ENCODE measurements at regions not wholly inside any gene's neighbourhood (a gene's known extent, or its start where the extent isn't known, plus 50 kb on each side); places are given as distances from the start of the nearest gene placed in this dataset.

DNA sequence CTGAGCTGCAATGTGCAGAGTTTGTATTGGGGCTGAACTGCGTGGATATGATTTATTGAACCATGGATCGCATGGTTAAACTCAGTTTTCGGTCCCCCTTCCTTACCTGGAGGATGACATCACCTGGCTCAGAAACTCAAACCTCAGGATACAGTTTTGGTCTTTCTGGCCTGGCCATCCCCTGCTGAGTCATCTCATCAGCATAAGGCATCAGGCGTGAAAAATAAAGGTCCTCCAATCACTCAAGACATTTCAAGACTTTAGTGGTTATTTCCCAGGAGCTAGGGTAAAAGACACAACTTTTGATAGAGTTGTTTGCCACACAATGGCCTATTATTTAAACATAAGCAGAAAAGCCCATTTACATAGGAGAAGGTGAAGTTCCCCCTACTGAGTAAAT lies 631.1 kb upstream of the TMEM132C start:
- no peak for DNase-seq

DNA sequence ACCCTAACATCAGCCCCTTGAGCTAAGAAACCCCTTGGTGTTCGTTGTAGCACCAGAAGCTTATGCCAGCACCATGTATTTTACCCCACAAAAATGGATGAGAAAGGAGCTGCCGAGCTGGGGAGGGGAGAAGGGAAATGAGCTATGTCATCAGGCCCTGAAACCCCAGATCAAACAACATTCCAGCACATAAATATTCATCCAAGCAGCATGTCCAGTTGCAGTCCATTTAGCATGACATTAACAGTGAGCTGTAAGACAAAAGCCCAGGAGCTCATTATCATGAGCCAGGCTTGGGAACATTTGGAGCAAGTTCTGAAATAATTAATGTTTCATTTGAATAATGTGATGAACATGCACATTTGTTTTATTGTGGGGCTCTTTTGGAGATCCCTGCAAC lies 630.1 kb upstream of the TMEM132C start:
- no peak for DNase-seq

DNA sequence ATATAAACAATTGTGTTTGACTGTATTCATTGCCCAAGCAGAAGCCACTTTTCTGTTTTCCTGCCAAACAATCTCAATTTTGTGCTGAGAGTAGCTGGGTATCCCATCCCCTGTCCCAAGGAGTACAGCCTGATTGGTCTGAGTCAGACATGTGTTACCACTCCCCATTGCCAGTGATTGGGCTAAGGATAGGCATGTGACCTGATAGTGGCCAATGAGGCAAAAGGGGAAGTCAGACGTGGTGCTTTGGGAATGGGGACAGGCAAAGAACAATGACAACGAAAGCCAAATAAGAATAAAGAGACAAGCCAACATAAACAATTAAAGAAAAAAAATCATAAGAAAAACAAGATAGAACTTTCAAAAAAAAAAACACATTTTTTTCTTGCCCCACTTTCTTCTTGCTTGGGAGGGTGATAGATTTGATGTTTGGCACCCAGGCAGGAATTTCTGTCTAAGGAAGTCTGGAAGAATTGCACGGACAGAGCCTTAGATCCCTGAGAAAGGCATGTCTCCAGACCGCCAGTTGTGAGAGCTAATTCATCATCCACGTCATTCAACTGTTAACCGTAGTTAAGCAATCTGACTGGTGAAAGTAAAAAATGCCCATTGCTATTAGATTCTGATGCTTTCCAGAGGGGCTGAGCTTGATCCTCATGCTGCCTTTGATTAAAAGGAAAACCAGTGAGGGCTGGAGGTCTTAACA lies 626.6 kb upstream of the TMEM132C start:
- DNase-seq = no peak

DNA sequence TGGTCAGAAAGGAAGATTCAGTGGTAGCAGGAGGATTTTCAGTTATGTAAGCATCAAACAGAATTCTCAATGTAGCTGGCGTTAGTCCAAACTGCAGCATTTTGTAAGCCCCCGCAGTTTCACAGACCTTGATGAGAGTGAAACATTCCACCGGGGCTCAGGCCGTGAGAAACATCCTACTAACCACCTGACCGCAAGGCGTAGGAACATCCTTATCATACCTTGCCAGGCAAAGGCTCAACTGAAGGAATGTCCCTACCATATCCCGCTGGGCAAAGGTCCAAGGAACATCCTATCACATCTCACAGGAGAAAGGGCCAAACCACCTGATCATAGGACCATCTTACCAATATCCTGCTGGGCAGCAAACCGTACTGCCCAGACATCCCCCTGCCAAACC lies 624.8 kb upstream of the TMEM132C start:
- no peak for DNase-seq

DNA sequence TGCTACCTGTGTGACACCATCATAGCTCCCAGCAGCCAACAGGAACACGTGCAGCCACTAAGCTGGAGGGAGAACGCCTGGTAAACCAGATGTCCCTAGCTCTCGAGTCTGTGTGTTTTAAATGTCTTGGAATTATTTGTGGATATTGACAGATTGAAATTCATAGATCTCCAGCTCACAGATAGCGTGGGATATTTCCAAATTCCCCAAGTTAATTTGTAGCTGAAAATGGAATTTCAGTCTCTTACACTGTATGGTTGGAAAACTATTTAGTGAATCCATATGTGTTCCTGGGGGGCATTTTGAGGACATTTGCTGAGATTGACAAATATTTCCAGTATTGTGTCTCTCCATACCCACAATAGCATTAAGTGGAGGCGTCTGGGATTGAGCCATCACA lies 618.6 kb upstream of the TMEM132C start:
- no peak for DNase-seq

DNA sequence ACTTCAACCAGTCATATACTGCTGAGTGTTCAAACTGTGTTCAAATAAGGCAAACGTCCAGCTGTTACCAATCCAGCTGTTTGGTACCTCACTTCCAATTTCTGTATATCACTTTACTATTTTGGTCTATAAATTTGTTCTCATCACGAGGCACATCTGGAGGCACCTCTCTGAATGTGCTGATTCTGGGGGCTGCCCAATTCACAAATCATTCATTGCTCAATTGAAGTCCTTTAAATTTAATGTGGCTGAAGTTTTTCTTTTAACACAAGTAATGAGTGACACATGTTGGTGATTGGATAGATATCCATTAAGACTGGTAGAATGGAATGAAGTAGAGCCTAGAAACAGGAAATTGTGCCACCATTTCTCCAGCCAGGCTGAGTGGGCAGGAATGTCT lies 617.0 kb upstream of the TMEM132C start:
- no peak for DNase-seq

DNA sequence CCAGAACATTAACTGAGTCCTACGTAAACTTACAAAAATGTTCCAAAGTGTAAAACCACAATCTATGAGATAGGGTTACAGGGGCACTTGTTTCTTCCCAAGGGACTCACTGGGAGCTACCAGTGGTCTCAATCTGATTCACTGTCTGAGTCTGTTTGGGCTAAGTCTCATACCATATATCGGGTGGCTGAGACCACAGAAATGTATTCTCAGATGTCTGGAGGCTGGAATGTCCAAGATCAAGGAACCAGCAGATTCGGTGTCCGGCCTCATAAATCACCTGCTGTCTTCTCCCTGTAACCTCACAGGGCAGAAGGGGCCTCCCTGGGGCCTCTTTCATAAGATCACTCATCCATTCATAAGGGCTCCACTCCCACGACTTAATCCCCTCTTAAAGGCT lies 616.3 kb upstream of the TMEM132C start:
- DNase-seq = no peak

DNA sequence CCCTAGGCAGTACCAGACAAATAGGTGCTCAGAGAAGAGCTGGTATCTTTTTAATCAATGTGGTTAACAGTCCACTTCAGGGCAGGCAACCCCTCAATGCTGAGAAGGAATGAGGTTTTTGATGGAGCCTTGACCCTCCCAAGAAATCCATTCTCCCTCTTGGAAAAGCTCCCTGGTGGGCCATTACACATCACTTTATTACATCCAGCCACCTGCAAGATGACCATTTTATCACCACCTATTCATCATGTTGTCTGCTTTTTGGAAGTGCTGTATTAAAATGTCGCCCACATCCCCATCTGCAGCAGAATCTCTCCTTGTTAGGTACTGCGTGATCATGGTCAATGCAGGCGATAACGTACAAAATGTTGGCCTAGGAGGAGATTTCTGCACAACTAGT lies 614.7 kb upstream of the TMEM132C start:
- DNase-seq = no peak

DNA sequence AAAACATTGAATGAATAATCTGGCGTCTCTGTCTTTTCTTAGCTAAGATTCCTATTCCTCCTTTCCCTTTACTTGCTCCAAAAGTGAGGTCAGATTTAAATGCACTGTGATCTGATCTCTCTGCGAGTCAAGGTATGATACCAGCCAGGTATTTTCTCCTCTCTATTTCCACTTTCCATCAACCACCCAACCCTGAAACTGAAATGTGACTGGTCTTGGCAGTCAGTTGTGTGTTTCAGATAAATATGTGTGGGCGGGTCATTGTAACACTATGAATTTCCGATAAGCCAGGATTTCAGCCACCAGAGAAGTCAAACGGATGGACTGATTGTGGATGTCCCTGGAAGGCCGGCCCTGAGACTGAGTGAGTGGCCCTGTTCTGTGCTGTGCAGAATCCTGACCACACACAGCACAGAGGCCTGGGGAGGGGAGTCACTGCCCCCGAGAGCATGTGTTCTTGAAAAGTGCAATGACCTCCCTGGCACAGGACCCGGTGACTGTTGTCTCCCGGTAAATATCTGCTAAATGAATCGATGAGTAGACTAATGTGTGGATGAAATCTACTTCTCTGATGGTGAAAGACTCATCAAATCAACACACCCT lies 612.5 kb upstream of the TMEM132C start:
- DNase-seq = no peak

DNA sequence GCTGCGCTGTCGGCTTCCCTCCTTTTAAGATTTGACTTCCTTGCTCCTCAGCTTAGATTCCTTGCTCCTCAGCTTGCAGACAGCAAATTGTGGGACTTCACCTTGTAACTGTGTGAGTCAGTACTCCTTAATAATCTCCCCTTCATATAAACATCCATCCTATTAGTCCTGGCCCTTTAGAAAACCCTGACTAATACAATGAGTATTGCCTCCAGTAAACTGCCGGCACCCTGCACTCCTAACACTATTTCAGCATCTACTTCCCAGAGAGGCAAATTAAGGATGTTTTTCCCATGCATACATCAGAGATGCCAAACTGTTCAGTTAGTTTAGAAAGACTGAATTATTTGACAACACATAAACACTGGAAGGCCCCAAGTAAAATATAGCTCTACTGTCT lies 611.3 kb upstream of the TMEM132C start:
- no peak for DNase-seq

DNA sequence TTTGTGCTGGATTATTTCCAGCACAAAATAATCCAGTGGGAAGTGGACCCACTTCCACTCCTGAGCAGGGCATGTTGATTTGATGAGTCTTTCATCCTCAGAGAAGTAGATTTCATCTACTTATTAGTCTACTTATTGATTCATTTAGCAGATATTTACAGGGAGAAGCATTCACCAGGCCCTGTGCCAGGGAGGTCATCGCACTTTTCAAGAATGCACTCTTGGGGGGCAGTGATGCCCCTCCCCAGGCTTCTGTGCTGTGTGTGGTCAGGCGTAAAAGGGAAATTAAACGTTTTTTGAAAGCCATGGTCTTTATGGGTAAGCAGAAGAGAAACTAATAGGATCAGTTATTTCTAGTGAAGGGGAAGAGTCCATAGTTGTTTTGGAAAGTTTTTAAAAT lies 610.7 kb upstream of the TMEM132C start:
- no peak for DNase-seq

DNA sequence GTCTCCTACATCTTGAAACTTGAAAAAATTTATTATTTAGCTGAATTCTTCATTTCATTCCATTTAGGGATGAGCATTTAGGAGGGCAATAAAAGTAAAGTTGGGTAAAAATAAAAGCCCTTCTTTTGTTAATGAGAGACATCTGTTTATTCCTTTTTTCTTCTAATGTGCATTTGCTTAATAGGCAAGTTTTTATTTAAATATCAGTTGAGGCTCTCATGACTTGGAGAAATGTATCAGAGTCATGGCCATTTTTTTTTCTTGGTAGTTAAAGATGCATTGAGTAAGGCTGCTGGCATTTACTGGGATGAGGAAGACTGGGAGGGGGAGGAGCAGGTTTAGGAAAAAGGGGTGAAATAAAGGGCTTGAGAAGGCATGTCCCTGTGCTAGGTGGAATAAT lies 609.9 kb upstream of the TMEM132C start:
- no peak for DNase-seq

DNA sequence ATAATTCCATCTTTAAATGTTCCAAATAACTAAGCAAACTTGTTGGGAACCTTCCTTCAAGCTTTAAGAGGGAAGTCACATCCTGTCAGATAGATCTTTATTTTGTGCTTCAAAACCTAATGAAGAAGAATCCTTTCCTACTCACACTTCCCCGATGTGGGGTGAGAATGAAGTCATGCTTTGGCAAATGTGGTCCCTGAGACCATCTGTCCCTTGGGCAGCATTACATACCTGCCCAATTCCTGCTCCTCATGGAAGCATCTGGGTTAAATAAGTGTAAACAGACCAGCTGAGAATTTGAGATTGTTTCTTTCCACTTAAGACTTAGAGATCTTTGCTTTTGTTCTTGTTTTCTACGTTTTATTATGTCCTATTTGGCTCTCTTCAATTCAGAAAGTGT lies 606.0 kb upstream of the TMEM132C start:
- DNase-seq = no peak

DNA sequence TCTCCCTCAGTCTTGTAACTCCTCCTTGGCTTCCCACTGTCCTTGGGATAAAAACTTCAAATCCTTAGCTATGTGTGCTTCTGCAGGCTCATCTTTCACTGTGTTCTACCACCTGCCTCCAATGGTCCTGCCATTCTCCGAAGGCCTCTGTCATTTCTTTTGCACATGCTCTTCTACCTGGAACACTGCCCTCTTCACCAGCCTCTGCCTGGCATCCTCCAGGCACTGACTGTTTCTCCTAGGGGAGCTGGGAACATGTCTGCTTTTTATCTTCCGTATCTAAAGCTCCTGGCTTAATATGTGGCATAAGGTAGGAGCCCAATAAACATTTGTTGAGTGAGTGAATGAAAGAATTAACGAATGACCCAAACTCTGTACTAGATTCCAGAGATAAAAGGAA lies 603.3 kb upstream of the TMEM132C start:
- no peak for DNase-seq

DNA sequence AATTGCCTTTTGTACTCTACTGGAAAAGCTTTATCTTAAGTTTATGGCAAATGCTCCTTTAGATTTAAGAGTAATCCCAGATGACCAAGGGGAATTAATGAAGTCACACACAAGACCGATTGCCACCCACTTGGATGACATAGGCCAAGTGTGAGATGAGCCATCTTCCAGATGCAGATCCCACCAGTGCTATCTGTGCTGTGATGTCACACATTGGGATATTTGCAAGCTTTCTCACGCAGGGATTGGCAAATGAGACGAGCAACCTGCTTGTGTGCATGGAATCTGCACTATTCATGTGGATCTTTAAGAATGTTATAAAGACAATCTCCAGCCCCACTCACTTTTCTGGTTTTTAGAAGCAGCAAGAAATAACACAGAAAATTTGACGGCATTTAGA lies 602.1 kb upstream of the TMEM132C start:
- no peak for DNase-seq

DNA sequence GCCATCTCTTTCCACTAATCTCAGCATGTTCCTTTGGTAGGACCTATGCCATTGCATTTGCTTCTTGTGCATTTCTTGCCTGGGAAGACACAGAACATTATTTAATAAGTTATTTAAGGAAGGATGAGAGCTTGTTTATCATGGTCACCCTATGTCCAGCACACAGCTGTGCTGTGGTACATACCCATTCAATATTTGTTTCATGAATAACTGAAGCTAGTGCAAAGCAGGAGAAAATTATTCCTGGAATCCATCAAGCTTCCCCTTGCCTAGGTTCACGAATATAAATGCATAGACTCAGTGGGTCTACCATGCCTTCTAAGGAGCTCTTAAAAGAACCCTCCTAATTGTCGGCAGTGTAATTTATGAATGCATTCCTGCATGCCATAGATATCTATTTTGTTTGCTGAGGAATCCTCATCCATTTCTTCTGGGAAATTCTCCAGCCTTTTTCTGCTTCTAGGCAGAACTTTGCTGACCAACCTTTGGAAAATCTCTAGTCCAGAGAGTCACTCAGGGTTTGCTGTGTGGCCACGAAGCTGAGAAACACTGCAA lies 599.8 kb upstream of the TMEM132C start:
- no peak for DNase-seq

DNA sequence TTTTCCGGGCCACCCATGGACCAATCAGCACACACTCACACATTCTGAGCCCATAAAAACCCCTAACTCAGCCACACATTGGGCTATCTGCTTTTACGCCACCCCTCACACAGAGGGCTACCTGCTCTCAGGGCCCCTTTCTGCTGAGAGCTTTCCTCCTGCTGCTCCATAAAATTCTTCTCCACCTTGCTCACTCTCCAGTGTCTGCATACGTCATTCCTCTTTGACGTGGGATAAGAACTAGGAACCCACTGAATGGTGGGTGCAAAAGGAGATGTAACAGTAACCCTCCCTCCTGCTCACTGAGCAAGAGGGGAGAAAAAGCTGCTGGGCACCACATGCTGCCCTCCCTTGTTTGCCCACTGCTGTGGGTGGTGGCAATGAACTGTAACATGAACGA lies 596.7 kb upstream of the TMEM132C start:
- no peak for DNase-seq

DNA sequence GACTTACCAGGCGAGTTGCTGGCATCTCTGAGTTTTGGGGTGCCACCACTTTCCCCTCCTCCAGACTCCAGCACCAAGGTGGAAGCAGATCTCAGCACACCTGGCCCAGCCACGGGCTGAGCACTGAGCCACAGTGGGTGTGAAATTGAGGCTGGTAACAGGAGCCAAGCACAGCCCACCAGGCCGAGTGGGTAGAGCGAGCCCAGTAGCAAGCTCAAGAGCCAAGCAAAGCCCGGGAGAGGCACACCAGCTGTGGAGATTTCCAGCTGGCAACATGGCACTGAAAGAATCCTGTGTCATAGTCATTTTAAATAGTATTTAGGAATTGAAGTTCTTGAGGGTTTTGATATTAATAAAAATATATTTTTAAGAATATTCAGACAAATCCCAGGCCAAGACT lies 596.2 kb upstream of the TMEM132C start:
- DNase-seq = no peak

DNA sequence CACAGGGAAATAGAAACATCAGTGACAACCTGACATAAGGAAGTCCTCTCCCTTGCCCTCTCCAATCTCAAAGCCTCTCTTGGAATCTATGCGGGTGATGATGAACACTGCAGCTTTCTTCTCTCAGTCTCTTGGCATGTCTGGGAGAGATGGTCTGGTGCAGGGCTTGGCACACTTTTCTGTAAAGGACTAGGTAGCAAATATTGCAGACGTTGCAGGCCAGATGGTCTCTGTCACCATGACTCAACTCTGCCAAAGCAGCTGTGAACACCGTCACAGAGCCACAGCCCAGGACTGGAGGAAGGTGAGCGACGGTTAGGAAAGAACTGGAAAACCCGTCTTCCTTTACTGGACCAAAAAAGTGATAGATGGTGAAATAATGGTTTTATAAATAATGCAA lies 591.0 kb upstream of the TMEM132C start:
- DNase-seq = no peak

DNA sequence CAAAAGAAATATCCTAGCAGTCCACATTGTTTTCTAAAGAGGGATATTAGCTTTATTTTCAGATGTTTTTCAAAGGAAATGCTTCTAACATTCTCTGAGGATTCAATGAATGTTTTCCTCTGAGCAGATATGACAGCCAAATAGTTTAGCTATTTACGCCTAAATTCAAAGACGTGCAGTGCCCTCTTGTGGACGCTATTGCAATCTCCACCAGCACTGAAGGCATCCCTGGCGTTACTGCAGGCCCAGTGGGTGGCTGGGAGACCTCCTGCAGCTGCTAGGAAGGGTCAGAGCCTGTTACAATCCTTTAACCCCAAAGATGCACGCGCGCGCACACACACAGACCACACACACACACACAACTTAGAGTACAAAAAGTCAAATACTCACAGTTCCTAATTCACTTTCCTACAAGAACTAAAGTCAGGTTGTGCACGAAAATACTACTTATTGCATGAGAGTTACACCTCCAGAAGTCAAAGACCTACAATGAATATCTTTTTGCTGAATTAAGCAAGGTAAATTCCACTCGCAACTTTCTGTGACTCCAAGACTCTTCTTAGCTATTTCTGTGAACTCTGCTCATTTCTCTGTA lies 589.3 kb upstream of the TMEM132C start:
- peak; percentile 35 for DNase-seq

DNA sequence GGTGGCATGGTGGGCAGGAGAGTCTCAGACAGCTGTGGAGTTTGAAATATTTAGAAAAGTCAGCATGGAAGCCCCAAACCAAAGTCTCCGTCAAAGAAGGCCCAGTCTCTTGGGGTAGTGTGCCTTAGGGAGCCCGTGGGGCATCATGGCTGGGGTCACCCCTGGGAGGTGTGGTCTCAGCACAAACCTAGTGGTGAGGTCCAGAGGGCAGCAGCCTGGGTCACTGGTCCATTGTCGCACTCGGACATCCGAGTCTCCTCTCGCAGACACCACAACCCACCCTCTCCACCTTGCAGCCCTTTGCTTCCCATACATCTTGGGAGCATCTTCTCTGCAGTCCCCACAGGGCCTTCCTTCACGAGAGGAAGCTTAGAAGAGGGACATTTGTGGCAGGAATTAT lies 588.0 kb upstream of the TMEM132C start:
- DNase-seq = no peak

DNA sequence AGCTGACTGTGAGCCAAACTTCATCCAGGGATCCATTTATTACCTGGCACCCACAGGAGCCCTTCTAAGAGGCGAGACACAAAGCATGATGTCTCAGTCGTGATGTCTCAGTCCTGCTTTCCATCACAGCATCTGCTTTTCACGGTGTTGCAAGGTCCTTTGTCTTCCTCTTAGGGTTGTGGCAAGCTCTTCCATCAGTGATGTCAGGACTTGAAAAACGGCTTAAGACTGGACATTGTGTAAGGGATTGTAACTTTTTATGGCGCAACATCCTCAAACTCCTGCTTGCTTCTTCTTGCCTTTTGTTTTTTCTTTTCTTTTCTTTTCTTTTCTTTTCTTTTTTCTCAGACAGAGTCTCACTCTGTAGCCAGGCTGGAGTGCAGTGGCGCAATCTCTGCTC lies 586.5 kb upstream of the TMEM132C start:
- no peak for DNase-seq

DNA sequence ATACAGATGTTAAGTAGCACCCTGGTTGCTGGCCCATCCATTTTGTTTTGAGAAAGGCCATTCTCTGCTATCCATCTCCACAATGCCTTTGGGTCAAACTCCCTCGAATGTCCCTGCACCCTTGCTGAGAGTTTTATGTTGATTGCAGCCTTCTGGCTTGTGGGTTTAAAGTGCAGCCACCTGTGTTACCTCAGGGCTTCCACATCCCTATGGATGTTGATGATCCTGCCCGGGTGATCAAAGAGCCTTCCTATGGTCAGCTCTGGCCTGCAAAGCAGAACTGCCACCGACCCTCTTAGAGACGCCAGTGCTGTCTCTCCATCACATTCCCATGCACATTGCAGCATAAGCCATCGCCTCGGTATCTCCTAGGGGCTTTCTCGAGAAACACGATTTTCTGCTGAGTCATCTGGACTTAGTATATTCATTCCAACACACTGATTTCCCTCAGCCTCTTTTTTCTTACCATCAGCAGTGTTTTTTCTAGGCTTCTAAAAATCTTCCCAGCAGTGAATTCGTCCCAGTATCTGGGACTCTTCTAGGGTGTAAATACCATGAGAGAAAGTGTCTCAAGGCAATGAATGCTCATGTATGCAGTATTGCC lies 585.7 kb upstream of the TMEM132C start:
- no peak for DNase-seq

DNA sequence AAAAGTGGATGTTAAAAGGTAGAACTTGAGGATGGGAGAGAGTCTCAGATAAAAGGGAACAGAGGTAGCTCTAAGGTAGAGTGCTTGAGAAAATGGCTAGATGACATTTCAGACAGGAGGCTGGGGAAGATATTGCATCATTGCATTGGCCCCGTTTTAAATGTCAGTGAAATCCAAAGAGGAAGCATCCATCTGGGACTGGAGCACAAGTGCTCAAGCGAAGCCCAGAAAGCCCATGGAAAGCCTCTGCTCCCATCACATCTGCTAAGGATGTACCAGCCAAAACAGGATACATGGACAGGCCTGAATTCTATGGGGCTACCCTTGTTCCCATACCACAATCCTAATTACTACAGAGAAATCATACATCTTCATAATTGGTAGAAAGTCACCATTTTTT lies 581.5 kb upstream of the TMEM132C start:
- no peak for DNase-seq
